Mucosa of descending colon (tissue), 3 donors: ENCODE measurements at regions not wholly inside any gene's neighbourhood (a gene's known extent, or its start where the extent isn't known, plus 50 kb on each side); places are given as distances from the start of the nearest gene placed in this dataset.

Source experiments
- ATAC-seq: fragments of 200-7000 bp; cut with Tn5 transposase; one replicate; pipeline ENCODE4 v1.9.1; 2020; ENCODE audit warnings: mild to moderate bottlenecking, moderate library complexity
- DNase-seq, 3 donors: peaks; one replicate each; pipeline ENCODE4 v3.0.0-alpha.2; 2020
- H3K36me3 ChIP-seq: fragments of 200-600 bp; one replicate; pipeline ENCODE4 v1.8.0; 2021; ENCODE audit warnings: low read depth, mild to moderate bottlenecking
- H3K4me1 ChIP-seq: fragments of 200-600 bp; one replicate; pipeline ENCODE4 v1.8.0; 2021; ENCODE audit warnings: low read depth, mild to moderate bottlenecking
- H3K4me3 ChIP-seq: fragments of 200-600 bp; one replicate; pipeline ENCODE4 v1.8.0; 2021; ENCODE audit warnings: mild to moderate bottlenecking
- H3K9me3 ChIP-seq: fragments of 200-600 bp; one replicate; pipeline ENCODE4 v1.8.0; 2021; ENCODE audit warnings: mild to moderate bottlenecking
- intact Hi-C, 2 donors: fragments of 100-400 bp; cut with DNase I in 1 of 2; cut with micrococcal nuclease in 1 of 2; formaldehyde crosslinking; loops; one replicate each; pipeline versions ENCODE4 v1.11.0 to v1.11.1; 2022; cut with DNase I, micrococcal nuclease
- TF ChIP-seq, protein P1 (sequence below): fragments of 200-600 bp; IDR thresholded peaks from one replicate; pipeline ENCODE4 v1.8.0; 2022; ENCODE audit warnings: antibody characterized with exemption, mild to moderate bottlenecking
- donor health status: DM: no; HTN: no; CAD: no; lungs with moderate emphysema.
- donor health status: DM: no; HTN: no; CAD: no.
- donor health status: DM: no; HTN: yes; CAD: no.

DNA sequence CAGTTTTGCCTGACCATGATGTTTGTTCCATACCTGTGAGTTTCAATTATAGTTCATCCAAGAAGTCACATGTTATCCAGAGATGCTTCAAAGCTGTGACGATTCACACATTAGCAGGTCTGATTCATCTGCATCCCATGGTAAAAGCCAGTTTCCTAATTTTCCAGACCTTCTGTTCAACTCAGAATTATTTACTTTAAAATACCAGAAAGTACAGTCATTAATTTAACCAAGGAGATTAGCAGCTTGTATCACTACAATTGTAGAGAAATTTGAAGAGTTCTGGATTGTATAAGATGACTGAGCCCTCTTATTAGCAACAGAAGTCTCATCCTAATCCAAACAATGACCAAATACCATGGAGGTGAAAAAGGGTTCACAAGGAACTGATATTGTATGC lies 76.1 kb upstream of the THBS1 start:
- Histone ChIP-seq H3K36me3 (no peaks in the 10 kb centered on the region), H3K4me1 (no peaks in the 10 kb centered on the region), H3K4me3 (no peak overlapping the region), H3K9me3 (no peaks in the 10 kb centered on the region)
- ATAC-seq (no peak), DNase-seq (no peak)
- TF ChIP-seq, protein P1, sequence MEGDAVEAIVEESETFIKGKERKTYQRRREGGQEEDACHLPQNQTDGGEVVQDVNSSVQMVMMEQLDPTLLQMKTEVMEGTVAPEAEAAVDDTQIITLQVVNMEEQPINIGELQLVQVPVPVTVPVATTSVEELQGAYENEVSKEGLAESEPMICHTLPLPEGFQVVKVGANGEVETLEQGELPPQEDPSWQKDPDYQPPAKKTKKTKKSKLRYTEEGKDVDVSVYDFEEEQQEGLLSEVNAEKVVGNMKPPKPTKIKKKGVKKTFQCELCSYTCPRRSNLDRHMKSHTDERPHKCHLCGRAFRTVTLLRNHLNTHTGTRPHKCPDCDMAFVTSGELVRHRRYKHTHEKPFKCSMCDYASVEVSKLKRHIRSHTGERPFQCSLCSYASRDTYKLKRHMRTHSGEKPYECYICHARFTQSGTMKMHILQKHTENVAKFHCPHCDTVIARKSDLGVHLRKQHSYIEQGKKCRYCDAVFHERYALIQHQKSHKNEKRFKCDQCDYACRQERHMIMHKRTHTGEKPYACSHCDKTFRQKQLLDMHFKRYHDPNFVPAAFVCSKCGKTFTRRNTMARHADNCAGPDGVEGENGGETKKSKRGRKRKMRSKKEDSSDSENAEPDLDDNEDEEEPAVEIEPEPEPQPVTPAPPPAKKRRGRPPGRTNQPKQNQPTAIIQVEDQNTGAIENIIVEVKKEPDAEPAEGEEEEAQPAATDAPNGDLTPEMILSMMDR, result no peak
- intact Hi-C loops, result no loop called here

DNA sequence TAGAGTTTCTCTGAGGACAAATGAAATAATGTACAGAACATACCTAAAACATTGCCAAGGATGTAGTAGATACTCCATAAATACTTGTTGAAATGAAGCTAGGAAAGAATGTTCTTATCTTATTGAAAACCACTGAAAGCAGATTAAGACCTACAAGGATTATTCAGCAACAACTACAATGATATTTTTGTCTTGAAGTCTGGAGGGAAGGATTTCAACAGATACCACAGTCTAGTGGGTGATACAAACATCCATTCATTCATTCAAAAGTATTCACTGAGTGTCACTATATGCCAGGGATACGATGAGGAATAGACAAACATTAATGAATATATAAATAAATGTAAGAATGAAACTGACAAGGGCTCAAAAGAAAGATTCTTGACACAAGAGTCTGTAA lies 74.7 kb upstream of the THBS1 start:
- no peak for ATAC-seq
- no peak for DNase-seq
- intact Hi-C loops, result no loop called here
- H3K4me3 ChIP-seq, result no peak overlapping the region
- TF ChIP-seq, protein P1, result no peak
- no peaks in the 10 kb centered on the region for H3K36me3 ChIP-seq
- no peaks in the 10 kb centered on the region for H3K4me1 ChIP-seq
- no peaks in the 10 kb centered on the region for H3K9me3 ChIP-seq

DNA sequence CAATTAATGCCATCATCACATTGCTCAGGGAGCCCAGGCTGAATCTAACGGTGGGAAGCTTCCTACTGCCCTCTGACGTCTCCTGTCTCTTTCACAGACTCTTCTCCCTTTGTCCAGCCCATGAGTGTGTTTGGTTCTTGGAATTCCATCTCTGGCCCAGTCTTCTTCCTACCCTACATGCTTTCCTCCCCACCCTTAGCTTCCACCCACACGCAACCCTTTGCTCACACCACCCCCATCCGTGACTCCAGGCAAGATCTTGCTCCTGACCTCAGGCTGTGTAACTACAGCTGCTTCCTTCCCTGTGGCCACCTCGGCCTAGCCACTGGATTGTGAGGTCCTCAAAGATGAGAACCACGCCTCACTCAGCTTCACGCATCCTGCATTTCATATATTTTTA lies 72.3 kb upstream of the THBS1 start:
- no peaks in the 10 kb centered on the region for H3K4me1 ChIP-seq
- ATAC-seq, result peak; percentile 24
- no peaks in the 10 kb centered on the region for H3K36me3 ChIP-seq
- intact Hi-C loops, result no loop called here
- no peak overlapping the region for H3K4me3 ChIP-seq
- TF ChIP-seq, protein P1, result no peak
- H3K9me3 ChIP-seq, result no peaks in the 10 kb centered on the region
- no peak for DNase-seq

DNA sequence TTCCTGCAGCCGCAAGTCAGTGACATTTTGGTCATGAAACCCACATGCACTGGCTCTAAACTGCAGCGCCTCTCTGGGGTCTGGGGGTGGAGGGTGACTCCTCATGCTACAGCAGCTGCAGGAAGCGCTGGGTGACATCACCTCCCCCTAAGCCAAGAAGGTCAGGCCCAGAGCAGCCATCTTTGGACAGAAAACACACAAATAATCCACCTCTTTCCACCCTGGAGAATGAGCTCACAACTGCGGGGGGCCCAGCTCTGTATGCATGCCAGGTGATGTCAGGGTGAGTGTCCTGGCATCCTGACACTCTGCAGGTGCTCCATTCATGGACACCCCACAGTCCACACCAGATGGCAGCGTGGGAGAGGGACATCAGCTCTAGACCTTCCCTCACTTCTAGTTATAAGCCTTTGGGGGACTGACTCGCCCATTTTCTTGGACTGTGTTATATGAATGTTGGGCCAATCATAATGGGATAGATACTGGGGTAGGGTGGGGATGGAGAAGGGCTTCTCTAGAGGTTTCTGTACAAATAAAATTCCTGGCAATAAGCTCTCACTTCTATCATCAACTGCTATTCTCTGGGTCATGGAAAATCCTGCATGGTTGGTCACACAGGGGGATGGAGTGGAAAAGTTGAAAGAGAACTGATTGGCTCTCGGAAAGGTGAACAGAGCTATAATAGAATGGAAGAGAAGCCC lies 70.7 kb upstream of the THBS1 start:
- H3K4me3 ChIP-seq, result no peak overlapping the region
- no peaks in the 10 kb centered on the region for H3K36me3 ChIP-seq
- intact Hi-C loops, result no loop called here
- no peak for DNase-seq
- TF ChIP-seq, protein P1, result no peak
- H3K9me3 ChIP-seq, result peaks cover 5% of the 10 kb centered on the region
- no peaks in the 10 kb centered on the region for H3K4me1 ChIP-seq
- ATAC-seq, result no peak

DNA sequence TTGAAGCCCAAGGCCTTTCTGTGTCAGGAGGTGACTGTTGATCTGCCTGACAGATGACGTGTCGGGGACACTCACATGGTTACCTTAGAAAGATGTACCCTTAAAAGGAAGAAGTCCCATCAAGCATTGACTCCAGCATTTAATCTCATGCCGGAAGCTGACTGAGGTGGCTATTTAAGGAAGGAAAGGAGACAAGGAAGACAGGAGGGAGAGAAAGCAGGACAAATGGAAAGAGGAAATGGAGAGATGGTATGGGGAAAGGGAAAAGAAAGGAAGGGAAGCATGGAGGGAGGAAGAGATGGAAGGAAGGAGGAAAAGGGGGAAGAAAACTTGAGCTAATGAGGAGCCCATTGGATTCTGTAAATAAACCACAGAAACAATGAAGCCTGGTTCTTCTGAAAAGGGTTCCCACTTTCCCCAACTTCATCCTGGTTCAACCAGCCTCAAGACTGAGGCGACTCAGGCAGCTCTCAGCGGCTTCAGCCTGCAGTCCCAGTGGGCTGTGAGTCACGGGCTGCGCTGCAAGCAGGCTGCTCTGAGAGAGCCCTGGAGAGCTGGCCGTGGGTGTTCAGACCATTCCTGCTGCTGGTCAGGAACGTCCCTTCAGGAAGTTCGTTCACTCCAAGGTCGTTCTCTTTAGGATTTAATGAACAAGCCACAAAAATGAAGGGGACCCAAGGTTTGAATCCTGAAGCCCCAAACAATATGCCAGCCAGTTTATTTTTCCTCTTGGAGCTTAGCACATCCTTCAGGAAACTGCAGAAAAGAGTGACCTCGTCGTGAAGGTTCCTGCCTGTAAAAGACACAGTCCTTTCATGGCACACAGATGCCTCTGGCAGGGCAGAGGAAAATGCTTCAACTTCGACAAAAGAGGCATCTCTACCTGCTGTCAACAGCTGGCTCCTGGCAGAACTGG lies 69.6 kb upstream of the THBS1 start:
- TF ChIP-seq, protein P1, result no peak
- intact Hi-C loops, result no loop called here
- Histone ChIP-seq H3K4me3 (no peak overlapping the region), H3K9me3 (peaks cover 6% of the 10 kb centered on the region), H3K4me1 (no peaks in the 10 kb centered on the region), H3K36me3 (no peaks in the 10 kb centered on the region)
- DNase-seq, result peak in 1 of 3 donors; percentile 60
- ATAC-seq, result peak; percentile 58
